Keratinocyte (primary cell): ENCODE measurements at regions not wholly inside any gene's neighbourhood (a gene's known extent, or its start where the extent isn't known, plus 50 kb on each side); places are given as distances from the start of the nearest gene placed in this dataset.

Source experiments
- CTCF ChIP-seq, 3 experiments: IDR thresholded peaks in 1 of 3; conservative IDR thresholded peaks in 1 of 3; optimal IDR thresholded peaks in 1 of 3; 2 replicates in 2 of 3; 3 replicates in 1 of 3; pipeline versions ENCODE3 to v1.5.1; 2011; ENCODE audit warnings: low read length in 3 of 3, mild to moderate bottlenecking in 3 of 3, moderate library complexity in 2 of 3, control low read depth in 1 of 3, inconsistent platforms in 1 of 3; ENCODE audit not compliant: insufficient read depth in 2 of 3; ENCODE audit errors: extremely low read depth in 1 of 3
- EZH2 ChIP-seq: IDR thresholded peaks from one replicate; pipeline ENCODE4 v1.6.1; 2012; ENCODE audit warnings: inconsistent platforms, mild to moderate bottlenecking, low read length, moderate library complexity

GRCh38 chr18:60691061-60691460 is 318.5 kb upstream of the MC4R start:
- TF ChIP-seq CTCF (optimal IDR thresholded peaks at IDR 0.05 in 1 of 3, IDR thresholded peaks at IDR 0.05 in 1 of 3, conservative IDR thresholded peaks at IDR 0.05 in 1 of 3; ENCODE audit: extremely low read depth in 1 of 3, insufficient read depth in 2 of 3, low read length in 3 of 3) (no peak), EZH2 (no peak)
